NCI-H526 treated with DMSO at 0.1 percent for 48 hours (cell line): ENCODE measurements at regions not wholly inside any gene's neighbourhood (a gene's known extent, or its start where the extent isn't known, plus 50 kb on each side); places are given as distances from the start of the nearest gene placed in this dataset.
"Not testable (repeated sequence)": the region's sequence is repeated elsewhere in the genome, so short reads cannot be mapped to it uniquely, and the experiment has no call there.

Experiments
- DNase-seq: peaks from one replicate; lab custom pipeline; 2025; lab: John Stamatoyannopoulos, UW

GRCh38 chr17:21551081-21551881 is 141.0 kb upstream of the KCNJ18 start:
- DNase-seq, result peak; percentile 37

- DNase-seq, result not testable (repeated sequence)
These were observed 133.4 kb upstream of the KCNJ18 start for GRCh38 chr17:21558921-21559320.

DNA sequence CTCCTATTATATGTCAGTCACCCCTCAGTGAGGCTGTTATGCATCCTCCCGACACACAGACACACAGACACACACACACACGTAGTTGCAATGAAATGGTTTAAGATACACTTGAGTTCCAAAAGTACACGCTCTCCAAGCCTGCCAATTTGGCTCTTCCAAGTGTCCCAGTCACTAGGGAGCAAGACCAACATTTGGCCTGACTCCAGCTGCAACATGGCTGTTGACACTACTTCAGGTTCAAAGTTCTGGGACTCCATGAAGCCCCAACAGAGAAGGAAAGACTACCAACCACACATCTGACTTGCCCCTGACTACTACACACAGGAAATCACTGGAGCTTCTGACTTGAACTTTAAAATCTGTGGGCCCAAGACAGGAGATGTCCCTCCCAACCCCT is 128.1 kb upstream of the KCNJ18 start:
- DNase-seq, result no peak

DNA sequence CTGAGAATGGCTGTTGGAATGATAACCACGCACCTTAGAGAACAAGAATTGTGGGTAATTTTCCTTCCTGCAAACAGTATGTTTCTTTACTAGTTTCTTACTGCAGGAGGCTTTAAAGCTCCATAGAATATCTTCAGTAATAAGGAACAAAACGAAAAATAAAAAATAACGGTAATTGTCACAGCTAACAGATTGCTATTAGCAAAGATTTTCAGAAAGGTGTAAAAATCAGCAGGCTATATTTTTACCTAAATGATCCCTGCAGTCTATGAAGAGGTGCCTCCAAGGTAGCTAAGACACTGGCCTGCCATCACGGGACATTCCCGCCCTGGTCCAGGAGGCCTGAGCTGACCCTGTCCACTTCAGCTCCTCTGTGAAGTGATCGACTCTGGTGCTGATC is 127.6 kb upstream of the KCNJ18 start:
- not testable (repeated sequence) for DNase-seq

- DNase-seq, result not testable (repeated sequence)
These were observed 121.9 kb upstream of the KCNJ18 start for GRCh38 chr17:21570427-21570826.

DNA sequence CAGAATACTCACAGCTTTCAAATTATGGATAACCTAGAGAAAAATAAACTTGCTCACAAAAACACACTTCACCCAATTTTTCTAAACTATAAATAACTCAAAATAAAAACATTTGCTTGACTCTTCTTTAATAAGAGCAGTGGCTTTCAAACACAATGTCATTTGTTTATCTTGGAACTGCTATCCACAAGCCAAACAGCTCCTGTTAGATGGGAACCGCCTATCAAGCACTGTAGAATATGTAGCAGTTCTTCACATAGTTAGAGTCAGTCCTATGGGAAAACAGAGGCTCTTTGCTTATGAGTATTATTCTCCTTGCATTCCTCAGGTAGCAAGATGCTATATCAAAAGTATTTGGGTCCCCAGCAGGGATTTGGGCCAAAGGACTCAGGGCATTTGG is 120.2 kb upstream of the KCNJ18 start:
- DNase-seq, result not testable (repeated sequence)

GRCh38 chr17:21573271-21573960 is 118.9 kb upstream of the KCNJ18 start:
- DNase-seq, result not testable (repeated sequence)

DNA sequence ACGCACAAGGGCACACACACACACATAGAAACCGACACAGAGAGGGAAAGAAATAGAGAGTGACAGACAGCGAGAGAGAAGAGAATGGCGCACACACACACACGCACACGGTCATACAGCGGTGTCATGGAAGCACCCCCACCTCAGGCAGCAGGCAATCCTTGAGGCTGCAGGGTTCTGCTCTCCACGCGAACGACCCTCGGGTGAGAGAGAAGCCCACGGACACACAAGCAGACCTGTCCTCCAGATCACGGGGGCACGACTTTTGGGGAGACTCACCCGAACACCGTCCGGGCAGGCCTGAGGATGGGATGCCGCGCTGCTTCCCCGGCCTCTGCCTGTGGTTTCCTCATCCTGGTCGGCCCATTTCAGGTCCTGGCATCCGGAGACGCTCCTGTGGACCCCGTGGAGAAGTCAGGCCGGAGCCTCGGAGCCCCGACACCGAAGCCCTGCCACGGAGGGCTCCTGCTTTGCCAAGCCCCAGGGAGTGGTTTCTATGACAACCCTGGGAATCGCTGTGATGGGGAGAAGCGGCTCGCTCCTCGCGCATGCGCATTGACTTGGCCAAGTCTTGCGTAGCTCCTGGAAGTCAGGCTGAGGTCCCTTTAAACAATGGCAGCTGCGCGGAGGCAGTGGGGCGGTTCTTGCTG is 118.2 kb upstream of the KCNJ18 start:
- DNase-seq, result no peak

DNA sequence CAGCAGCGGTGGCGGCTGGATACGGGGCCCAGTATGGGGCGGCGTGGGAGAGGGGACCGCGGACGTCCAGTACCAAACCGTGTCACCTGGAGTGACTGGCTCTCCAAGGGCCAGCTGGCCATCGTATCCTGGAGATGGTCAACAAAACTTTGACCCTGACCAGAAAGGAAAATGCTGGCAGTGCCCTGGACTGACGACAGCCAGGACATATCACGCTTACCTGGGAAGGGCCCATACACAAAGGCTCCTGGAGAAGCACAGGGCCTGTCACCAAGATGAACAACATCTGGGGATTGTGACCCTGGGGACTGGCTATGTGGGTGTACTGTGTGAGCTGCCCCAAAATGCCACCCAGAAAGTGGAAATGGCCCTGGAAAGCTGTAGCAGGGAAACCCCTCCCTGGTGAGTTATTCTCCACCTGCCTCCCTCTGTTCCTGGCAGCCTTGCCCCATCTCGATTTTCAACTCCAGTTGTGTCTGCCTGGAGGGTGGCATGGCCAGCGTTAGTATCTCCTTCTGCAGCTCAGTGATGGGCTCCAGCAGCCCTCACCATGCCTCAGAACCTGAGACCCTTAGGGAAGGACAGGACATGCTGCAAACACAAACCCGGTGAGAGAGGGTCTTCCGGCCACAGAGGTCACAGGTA is 117.6 kb upstream of the KCNJ18 start:
- not testable (repeated sequence) for DNase-seq

DNA sequence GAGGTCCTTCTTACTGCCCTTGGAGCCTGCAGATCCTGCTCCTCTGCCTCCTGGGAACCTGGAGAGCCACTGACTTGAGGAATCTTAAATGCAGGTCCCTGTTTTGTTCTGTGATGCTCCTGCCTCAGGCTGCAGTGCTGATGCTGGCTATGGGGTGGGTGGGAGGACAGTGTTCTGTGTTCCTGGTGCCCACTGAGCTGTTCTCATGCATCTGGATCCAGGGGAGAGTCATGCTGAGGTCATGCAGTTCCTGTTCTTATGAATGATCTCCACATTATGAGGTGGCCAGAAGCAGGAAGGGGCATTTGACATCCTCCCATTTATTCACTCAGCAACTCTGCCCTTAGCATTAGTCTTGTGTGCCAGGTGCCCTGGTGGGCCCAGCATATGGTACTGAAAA is 113.5 kb upstream of the KCNJ18 start:
- not testable (repeated sequence) for DNase-seq

- no peak for DNase-seq
These were observed 99.5 kb upstream of the KCNJ18 start for GRCh38 chr17:21592774-21593173.

GRCh38 chr17:21593452-21594105 is 98.7 kb upstream of the KCNJ18 start:
- not testable (repeated sequence) for DNase-seq

GRCh38 chr17:21595086-21595485 is 97.2 kb upstream of the KCNJ18 start:
- no peak for DNase-seq

- DNase-seq, result no peak
These were observed 90.1 kb upstream of the KCNJ18 start for GRCh38 chr17:21602176-21602575.

DNA sequence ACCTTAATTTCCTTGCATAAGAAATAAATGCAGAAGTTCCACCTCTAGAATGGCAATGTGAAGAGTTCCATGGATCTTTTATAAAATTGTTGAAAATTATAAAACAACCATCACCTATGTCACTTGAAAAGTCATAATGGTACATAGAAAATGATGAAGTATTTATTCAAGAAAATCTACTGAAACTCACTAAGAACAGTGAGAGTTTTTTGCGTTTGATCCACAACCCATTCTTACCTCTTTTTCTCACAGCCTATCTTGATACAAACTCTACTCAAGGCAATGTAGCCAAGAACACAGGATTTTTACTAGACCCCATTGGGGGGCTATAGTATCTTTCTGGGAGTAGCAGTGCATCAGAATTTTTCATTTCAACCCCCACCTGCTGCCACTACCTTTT is 89.0 kb upstream of the KCNJ18 start:
- DNase-seq, result not testable (repeated sequence)

DNA sequence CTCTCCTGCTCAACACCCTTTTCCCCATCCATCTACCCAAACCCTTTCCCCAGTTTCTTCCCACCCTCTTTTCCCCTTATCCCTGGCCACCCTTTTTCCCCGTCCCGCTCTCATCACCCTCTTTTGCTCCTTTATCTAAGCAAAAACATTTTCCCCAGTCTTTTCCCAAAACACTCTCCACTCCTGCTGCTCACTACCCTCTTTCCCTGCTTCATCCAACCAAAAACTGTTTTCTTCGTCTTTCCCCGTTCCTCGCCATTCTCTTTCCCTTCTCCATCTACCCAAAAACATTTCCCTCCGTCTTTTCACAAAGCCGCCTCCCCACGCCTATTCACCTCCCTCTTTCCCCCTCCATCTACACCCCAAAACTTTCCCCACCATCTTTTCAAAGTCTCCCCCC is 80.9 kb upstream of the KCNJ18 start:
- DNase-seq, result not testable (repeated sequence)

- DNase-seq, result not testable (repeated sequence)
These were observed 79.9 kb upstream of the KCNJ18 start for GRCh38 chr17:21612123-21613070.

- DNase-seq, result no peak
These were observed 79.3 kb upstream of the KCNJ18 start for GRCh38 chr17:21613071-21613429.

DNA sequence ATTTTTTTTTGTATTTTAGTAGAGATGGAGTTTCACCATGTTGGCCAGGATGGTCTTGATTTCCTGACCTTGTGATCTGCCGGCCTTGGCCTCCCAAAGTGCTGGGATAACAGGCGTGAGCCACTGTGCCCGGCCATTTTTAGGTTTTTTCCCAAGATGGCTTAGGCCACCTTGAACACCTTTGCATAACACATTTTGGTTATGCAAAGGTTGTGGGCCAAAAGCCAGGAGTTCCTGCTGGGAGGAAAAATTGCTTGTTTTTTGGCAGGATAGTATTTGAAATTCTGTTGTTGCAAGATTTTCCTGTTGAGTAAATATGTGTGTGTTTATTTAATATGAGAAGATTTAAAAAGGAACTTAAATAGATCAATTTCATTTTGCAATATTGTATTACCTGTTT is 65.3 kb upstream of the KCNJ18 start:
- DNase-seq, result not testable (repeated sequence)
